HG03064 (cell line): ENCODE measurements at regions not wholly inside any gene's neighbourhood (a gene's known extent, or its start where the extent isn't known, plus 50 kb on each side); places are given as distances from the start of the nearest gene placed in this dataset.
"Not testable (repeated sequence)": the region's sequence is repeated elsewhere in the genome, so short reads cannot be mapped to it uniquely, and the experiment has no call there.

ENCODE experiments used
- ATAC-seq: cut with Tn5 transposase; IDR thresholded peaks from one replicate; pipeline ENCODE4 v1.9.1; 2021; ENCODE audit warnings: low read depth; ENCODE audit not compliant: unreplicated experiment

- ATAC-seq, result no peak
Observed at GRCh38 chr13:99747403-99747710, 224.2 kb downstream of the ZIC5 start.

- no peak for ATAC-seq
Observed at GRCh38 chr13:99746637-99747402, 224.7 kb downstream of the ZIC5 start.

GRCh38 chr13:99743094-99743493, 228.5 kb downstream of the ZIC5 start:
- ATAC-seq, result no peak

- no peak for ATAC-seq
Observed at GRCh38 chr13:99741960-99742359, 229.6 kb downstream of the ZIC5 start.

GRCh38 chr13:99740251-99740979, 231.2 kb downstream of the ZIC5 start:
- ATAC-seq, result no peak

GRCh38 chr13:99738626-99739025, 232.9 kb downstream of the ZIC5 start:
- no peak for ATAC-seq

- ATAC-seq, result no peak
Observed at GRCh38 chr13:99737481-99738245, 233.9 kb downstream of the ZIC5 start.

- no peak for ATAC-seq
Observed at GRCh38 chr13:99736541-99736940, 235.0 kb downstream of the ZIC5 start.

GRCh38 chr13:99734013-99734693, 232.9 kb downstream of the TM9SF2 start:
- no peak for ATAC-seq

- no peak for ATAC-seq
Observed at GRCh38 chr13:99733346-99733745, 232.1 kb downstream of the TM9SF2 start.

GRCh38 chr13:99731747-99732146, 230.5 kb downstream of the TM9SF2 start:
- ATAC-seq, result no peak

GRCh38 chr13:99730403-99730802, 229.1 kb downstream of the TM9SF2 start:
- no peak for ATAC-seq

GRCh38 chr13:99729745-99730144, 228.5 kb downstream of the TM9SF2 start:
- ATAC-seq, result no peak

- not testable (repeated sequence) for ATAC-seq
Observed at GRCh38 chr13:99727651-99728050, 226.4 kb downstream of the TM9SF2 start.

- ATAC-seq, result no peak
Observed at GRCh38 chr13:99726282-99726894, 225.1 kb downstream of the TM9SF2 start.

GRCh38 chr13:99725644-99726043, 224.4 kb downstream of the TM9SF2 start:
- ATAC-seq, result no peak

- no peak for ATAC-seq
Observed at GRCh38 chr13:99724633-99725517, 223.6 kb downstream of the TM9SF2 start.

- no peak for ATAC-seq
Observed at GRCh38 chr13:99723878-99724277, 222.6 kb downstream of the TM9SF2 start.

GRCh38 chr13:99722931-99723330, 221.7 kb downstream of the TM9SF2 start:
- no peak for ATAC-seq
